Retinal pigment epithelial cell (primary cell): ENCODE measurements at regions not wholly inside any gene's neighbourhood (a gene's known extent, or its start where the extent isn't known, plus 50 kb on each side); places are given as distances from the start of the nearest gene placed in this dataset.
A peak's percentile ranks its signal among the peaks of the same experiment; 100 is the strongest.

Experiments used
- DNase-seq: peaks from one replicate; pipeline ENCODE4 v3.0.0-alpha.2; 2010; ENCODE audit warnings: low read depth
- H3K4me3 ChIP-seq: 2 replicates; pipeline ENCODE4 v1.5.1; 2011; ENCODE audit warnings: mild to moderate bottlenecking, low read length, control low read depth, moderate library complexity
- CTCF ChIP-seq: conservative IDR thresholded peaks from 2 replicates; pipeline ENCODE4 v1.5.1; 2011; ENCODE audit warnings: low read depth, low read length, control low read depth, inconsistent platforms

- H3K4me3 ChIP-seq: no peak overlapping the region
- no peak for TF ChIP-seq CTCF
These were observed 69.5 kb upstream of the CDK13 start for GRCh38 chr7:39880556-39880955.

GRCh38 chr7:39882148-39882784 lies 67.8 kb upstream of the CDK13 start:
- no peak for TF ChIP-seq CTCF
- no peak for DNase-seq
- H3K4me3 ChIP-seq: no peak overlapping the region

More at GRCh38 chr7:39880556-39880955, 69.5 kb upstream of the CDK13 start:
- DNase-seq: peak; percentile 72

GRCh38 chr7:39883812-39884390 lies 66.2 kb upstream of the CDK13 start:
- TF ChIP-seq CTCF: no peak
- no peak for DNase-seq
- no peak overlapping the region for H3K4me3 ChIP-seq

GRCh38 chr7:39888171-39888853 lies 61.7 kb upstream of the CDK13 start:
- no peak for TF ChIP-seq CTCF
- DNase-seq: no peak

GRCh38 chr7:39890411-39890810 lies 59.6 kb upstream of the CDK13 start:
- TF ChIP-seq CTCF: no peak
- no peak for DNase-seq
- H3K4me3 ChIP-seq: no peak overlapping the region

More at GRCh38 chr7:39888171-39888853, 61.7 kb upstream of the CDK13 start:
- no peak overlapping the region for H3K4me3 ChIP-seq

- no peak for TF ChIP-seq CTCF
- no peak overlapping the region for H3K4me3 ChIP-seq
- no peak for DNase-seq
These were observed 58.2 kb upstream of the CDK13 start for GRCh38 chr7:39891894-39892293.

- no peak for DNase-seq
- TF ChIP-seq CTCF: no peak
- H3K4me3 ChIP-seq: no peak overlapping the region
These were observed 57.7 kb upstream of the CDK13 start for GRCh38 chr7:39892361-39892760.
